ENCODE measurements at regions not wholly inside any gene's neighbourhood (a gene's known extent, or its start where the extent isn't known, plus 50 kb on each side); places are given as distances from the start of the nearest gene placed in this dataset.

DNA sequence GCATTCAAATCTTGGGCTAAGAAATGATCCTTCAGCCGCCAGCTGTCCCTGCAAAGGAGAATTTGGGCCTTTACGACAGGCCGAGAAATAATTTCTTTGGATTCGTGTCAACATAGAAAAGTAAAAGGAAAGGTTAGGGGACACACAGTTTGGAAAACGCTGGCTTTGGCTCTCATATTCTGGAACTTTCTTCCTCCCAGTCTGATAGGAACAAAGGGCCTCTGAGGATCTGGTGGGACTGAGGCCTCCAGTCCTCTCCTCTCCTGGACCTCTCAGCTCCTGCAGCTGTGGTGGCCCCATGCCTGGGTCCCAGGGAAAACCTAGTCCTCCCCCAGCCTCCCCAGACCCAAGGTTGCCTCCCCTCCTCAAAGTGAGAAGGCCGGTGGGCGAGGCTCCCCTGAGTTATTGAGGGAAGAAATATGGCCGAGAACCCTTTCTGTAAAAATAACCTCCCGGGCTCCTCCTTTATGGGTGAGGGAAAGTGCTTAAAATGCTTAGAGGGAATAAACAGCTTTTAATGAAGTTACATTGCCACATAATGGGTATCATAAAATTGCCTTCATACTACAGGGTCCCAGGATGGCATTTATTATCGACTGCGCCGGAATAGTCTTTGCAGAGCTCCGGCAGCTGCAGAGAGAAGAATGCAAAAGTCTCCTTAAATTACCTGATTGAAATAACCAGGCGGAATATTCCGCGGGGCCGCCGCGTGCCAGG, 188.3 kb downstream of the PHETA1 start:
- no peak for DNase-seq

DNA sequence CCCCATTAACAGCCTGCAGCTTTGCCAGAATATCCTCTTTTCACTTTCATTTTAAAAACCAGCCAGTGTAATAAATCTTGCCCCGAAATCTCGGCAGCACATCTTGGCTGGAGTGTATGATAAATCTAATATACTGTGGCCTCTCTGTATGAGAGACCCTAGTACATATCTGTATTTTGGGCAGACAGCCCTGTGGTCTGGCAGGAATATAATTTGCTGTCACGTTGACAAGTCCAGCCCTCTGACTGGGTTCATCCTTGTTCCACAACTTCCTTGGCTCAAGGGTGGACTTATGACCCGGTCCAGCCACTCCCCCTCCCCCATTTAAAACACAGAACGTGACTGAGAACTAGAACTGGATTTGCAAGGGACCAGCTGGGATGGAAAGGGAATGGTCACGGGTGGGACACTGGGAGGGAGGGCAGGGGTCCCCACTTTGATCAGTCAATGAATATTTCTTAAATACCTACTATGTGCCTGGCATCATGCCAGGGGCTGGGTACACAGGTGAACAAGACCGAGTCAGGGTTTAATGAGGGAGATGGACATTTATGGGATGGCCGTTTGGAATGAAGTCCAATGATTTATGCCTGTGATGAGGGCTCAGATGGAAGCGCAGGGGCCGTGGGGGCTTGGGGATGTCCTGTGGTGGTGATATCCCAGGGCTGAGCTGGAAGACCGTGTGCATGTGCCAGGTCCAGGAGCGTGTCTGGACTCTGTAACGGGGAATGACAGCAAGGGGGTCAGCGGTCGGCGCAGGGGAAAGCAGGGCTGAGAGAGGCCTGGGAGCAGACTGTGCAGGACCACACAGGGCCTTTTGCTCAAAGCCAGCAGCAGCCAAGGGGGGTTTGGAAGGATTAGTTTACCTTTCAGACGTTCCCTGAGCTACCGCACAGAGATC, 190.5 kb downstream of the PHETA1 start:
- no peak for DNase-seq

DNA sequence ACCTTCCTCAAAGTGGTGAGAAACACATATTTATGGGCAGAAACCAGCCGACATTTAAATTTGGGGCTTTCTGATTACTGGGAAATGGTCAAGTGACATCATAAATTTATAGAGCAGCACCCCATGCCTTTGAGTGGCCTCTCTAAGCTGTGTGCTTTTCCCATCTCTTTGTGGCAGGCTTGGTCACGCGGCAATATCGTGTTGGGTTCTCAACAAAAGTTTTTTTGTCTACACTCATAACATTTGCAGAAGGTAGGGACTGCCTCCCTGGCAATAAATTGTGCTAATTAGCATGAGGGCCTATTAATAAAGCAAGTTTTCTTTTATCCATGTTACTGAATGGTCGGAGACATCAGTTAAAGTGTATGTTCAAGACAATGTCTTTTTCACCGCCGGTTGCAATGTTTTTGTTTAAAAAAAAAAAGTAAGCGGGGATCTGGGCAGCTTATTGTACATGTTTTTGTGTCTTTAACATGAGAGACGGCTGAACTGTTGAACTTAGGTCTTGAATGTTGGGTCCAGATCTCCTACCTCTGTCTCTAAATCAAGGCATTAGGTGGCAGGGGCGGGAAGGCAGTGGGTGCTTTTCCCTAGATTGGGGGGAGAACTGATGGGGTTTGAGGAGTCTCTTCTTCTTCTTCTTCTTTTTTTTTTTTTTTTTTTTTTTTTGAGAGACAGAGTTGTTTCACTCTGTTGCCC, 193.3 kb downstream of the PHETA1 start:
- peak in 2 of 51 donors; percentile 6 to 7 for DNase-seq

DNA sequence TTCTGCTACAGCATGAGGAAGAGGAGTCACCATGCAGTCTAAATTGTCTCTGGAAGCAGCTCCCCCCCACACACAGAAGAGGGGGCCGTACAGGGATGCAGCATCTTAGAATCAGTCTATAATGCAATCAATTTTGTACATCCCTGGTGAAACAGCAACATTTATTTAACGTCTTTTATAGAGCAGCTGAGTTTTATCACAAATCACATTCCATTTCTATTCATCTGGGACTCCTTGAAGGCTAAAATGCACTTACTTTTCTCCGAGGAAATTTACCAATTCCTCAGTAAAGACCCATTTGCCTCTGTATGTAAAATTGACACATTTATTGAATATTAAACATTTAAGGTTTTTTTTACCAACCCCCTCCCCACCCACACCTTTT, 193.9 kb downstream of the PHETA1 start:
- no peak for DNase-seq

DNA sequence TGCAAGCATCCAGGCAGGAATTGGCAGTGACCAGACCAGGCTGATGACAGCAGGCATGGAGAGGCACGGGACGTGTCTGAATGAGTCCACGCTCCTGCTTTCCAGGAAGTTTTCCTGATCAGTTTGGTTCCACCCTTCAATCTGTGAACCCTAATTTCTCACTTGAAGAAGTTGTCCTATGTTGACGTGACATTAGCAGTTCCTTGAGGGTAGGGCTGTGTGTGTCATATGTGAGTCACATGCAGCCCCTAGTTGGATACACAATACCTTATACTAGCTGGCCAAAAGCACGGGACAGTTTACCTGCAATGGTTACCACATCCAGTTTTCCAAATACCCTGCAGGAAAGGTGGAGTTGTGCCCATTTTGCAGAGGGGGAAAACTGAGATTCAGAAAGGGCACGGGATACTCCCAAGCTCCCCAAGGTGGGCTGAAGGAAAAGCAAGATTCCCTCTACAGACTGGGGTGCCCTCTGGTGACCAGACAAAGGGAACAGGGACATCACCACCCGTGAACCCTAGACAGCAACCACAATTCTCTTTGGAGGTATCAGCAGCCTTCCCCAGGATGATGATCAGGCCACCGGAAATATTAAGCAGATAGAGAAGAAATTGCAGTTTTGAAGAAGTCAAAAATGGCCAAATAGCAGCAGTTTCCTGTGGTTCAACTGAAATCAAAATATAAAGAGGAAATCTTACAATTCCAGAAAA, 194.5 kb downstream of the PHETA1 start:
- DNase-seq = peak in 1 of 51 donors; percentile 9

DNA sequence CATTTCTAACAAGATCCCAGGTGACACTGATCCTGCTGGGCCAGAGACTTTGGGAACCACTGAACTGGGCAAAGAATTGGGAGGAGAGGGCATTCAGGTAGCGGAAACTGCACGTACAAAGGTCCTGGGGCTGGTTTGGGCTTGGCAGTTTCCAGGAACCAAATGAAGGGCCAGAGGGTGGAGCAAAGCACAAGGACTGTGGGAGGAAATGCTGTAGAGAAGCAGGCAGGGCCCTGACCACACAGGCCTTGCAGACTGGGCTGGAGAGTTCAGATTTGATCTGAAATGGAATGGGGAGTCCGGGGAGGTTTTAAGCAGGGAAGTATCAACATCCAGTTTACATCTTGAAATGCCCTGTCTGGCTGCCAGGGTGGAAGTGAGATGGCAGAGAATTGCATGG, 195.1 kb downstream of the PHETA1 start:
- no peak for DNase-seq

DNA sequence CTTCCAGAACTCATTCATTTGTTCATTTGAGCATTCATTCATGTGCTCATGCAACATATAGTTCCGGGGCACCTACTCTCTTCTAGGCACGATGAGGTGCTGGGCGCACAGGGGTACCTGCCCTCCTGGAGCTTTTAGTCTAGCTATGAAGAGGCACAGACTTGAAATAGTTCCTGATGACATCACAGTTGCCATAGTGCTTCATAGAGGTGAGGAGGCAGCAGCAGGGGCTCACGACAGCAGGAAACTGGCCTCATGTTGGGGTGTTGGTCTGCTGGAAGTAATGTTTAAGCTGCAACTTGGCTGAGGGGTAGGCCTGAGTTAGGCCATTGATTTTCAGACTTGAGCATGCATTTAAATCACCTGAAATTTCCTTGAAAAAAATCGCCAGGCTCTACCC, 195.5 kb downstream of the PHETA1 start:
- no peak for DNase-seq

DNA sequence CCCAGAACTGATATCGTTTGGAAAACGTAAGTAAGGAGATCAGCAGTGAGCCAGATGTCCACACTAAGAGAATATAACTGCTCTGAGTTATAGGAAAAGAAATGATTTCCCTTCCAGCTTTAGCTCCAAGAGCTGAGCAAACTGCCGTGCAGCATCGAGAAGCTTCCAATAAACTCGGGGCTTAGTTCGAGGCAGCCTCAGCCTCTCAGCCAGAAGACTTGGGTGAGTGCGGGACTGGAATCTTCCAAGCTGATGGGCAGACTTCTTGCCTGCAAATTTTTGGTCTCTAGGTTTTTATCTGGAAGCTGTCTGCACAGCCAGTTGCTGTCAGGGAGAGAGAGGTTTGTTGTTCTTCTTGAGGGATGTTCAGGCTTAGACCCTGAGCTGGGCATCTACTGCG, 196.1 kb downstream of the PHETA1 start:
- DNase-seq = no peak

DNA sequence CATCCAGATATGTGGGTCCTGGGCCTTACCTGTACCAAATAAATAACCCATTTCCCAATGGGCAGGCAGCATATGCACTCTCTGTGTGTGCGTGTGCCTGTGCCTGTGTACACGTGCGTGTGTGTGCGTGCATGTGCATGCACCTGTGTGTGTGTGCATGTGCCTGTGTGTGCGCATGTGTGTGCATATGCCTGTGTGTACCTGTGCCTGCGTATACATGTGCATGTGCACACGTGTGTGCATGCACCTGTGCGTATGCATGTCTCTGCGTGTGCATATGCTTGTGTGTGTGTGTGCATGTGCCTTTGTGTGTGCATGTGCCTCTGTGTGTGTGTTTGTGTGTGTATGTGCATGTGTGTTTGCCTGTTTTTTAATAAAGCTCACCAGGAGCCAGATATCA, 197.1 kb downstream of the PHETA1 start:
- no peak for DNase-seq

DNA sequence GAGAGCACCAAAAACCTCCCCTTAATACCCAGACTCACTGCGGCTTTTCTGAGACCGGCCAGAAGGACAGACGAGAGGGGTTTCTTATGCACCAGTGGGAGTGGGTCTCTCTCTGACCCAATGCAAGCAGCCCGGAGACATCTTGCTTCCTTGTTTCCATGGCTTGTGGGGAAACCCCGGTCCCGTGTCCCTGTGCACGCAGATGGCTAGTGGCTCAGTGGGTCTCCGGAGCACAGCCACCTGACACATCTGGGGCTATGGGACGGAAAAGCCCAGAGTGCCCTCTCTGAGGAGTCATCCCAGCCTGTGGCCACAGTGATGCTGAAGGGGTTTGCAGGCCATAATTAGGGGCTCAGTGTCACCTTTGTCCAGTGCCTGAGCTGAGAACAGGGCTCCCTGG, 197.6 kb downstream of the PHETA1 start:
- DNase-seq = no peak

DNA sequence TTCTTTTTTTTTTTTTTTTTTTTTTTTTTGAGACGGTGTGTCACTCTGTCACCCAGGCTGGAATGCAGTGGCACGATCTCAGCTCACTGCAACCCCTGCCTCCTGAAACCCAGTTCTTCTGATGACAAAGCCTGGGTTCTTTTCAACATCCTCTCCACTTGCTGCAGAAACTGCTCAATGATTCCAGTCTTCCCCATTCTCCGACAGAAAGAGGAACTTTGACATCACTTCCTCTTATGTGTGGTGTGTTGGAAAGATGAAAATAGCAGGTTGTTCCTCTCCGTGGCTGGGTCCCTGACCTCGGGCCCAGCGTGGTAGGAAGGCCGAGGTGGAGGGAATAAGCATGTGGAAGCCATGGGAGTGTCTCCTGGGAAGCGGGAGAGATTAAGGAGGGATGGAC, 198.4 kb downstream of the PHETA1 start:
- peak in 2 of 51 donors; percentile 11 to 13 for DNase-seq

DNA sequence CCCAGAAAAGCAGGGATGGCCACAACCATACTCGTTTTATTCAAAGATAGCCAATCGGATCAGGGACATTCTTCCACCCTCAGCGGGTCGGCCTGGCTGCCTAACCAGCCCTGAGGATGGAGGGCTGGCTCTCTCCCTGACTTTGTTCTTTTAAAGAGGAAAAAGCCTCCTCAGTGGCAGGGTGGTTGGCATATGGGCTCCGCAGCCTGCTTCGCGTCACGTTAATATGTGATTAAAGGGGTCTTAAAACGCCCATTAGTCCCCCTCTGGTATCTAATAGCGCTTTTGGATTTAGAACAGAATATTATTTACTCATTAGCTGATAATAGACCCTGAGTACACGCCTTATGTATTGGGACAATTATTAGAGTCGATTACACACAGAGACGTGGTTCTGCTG, 199.4 kb downstream of the PHETA1 start:
- DNase-seq = no peak

DNA sequence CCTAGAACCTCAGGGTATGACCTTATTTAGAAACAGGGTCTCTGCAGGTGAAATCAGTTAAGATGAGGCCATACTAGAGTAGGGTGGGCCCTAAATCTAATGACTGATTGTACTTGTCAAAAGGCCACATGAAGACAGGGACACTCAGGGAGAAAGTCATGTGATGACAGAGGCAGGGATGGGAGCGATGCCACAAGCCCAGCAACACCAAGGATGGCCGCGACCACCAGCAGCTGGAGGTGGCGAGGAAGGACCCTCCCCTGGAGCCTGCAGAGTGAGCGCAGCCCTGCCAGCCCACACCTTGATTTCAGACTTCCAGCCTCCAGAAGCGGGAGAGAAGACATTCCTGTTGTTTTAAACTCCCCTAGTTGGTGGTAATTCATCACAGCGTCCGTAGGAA, 199.9 kb downstream of the PHETA1 start:
- no peak for DNase-seq

DNA sequence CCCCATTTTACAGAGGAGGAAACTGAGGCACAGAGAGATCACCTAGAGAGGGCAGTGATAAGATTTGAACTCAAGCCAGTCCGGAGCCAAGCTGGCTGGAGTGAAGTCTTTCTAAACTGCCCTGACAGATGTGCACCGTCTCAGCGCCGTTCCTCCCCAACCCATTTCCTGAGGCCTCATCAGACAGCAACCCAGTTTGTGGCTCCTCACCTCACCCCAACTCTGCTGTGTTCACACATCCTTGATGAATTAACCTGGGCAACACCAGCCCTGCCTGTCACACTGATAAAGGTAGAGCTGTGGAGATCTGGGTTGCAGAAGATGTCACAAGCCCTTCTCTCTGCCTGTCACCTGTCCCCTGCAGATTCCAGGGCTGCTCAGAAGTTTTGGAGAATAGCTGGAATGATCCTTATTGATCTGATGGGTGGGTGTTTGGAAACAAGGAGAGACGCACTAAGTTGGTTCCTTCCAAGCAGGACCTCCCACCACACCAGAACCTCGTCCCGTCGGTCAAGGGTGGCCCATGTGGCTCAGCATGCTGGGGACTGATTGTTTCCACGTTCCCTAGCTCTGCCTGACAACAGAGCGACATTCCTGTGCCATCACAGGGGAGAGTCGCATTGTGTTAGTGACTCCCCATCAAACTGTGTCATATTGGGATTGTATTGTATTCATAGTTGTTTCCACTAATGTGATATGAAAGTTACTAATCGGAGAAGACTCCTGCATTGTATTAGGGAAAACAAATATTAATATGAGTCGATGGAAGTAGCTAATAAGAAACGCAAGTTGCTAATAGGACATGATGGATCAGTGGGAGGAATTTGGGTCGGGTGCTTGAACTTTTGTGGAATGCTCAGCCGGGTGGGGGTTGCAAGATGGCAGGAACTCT, 200.6 kb downstream of the PHETA1 start:
- DNase-seq = no peak

DNA sequence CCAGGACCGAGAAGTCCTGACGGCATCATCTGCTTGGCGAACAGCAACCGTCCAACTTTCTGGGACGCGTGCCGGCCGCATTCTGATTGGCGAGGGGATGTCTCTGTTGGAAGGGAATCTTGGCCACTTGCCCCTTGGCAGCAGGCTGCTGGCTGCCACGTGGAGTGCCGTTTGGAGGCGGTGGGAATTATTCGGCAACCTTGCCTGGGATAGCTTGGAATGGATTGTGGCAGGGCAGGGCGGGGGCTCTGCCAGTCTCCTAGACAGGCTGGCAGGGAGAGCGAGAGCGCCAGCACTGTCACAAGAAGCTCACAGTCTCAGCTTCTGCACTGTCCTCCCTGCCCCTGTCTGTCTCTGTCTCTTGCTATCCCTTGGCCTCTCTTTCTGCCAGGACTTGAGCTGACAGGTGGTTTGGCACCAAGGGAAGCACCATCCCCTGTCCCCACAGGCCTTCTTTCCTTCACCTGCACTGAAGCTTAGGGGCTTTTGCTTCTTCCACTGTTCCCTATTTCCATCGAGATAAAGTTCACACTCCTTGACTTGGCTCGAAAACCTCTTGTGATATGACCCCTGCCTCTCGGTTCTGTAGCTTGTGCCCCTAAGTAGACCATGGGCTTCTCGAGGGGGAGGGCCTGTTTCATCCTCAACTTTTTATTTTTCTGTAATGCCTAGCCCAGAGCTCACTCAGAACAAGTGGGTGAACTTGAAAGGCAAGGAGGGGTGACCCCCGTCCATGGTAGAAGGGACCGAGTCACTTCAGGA, 201.9 kb downstream of the PHETA1 start:
- peak in 23 of 51 donors; percentile 7 to 49 (median 22) for DNase-seq

DNA sequence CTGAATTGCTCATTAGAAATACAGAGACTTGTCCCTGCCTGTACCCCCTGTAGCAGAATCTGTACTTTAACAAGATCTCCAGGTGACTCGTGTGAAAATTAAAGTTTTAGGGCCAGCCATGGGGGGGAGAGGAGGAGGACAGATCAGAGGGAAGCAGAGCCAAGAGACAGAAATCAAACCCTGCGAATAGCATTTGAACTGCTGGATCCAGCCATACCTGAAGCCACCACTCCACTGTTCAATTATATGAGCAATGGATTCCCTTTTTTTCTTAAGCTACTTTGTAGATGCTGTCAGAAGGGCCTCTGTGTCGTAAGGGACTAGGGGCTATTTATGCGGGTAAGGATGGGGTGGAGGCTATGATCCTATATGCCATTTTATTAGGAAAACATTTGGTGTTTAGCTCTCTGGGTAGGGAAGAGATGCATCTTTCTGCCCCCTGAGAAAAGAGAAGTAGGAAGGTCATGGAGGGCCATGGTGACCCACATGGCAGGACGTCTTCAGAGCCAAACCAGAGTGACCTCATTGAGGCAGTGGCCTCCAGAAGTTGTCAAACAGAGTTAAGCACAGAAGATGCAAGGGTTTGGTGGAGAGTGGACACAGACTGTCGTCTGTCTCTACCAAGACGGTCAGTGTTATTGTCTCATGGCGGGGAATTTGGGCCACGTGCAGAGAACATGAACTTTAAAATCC, 203.9 kb downstream of the PHETA1 start:
- DNase-seq = no peak

DNA sequence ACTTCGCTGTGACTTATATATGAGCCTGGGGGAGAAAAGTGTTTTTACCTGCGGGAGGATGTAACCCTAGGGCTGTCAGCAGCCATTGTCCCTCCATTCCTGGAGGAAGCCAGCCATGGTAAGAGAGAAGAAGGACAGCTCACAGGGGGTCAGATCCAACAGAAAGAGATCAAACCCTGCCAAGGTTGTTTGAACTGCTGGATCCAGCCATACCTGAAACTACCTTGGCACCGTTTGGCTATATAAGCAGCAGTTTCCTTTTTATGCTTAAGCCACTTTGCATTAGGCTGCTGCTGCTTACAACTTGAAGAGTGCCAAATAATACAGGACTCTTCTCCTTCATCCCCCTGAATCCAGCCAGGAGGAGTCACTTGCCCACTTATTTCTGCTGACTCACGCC, 205.5 kb downstream of the PHETA1 start:
- DNase-seq = no peak

DNA sequence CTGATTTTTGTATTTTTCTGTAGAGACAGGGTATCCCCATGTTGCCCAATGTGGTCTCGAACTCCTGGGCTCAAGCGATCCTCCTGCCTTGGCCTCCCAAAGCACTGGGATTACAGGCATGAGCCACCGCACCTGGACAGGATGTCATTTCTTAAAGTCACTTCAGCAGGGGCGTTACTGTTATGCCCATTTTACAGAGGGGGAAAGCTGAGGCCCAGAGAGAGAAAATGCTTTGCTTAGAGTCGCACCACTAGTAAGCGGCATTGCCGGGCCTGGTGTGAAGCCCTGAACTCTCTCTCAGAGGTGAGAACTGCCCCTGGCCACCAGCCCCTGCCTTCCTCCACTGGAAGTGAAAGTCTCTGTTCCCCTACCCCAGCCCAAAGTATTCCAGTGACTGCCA, 207.0 kb downstream of the PHETA1 start:
- no peak for DNase-seq

All from hypothalamus (tissue), 51 donors.